ENCODE measurements at regions not wholly inside any gene's neighbourhood (a gene's known extent, or its start where the extent isn't known, plus 50 kb on each side); places are given as distances from the start of the nearest gene placed in this dataset.

DNA sequence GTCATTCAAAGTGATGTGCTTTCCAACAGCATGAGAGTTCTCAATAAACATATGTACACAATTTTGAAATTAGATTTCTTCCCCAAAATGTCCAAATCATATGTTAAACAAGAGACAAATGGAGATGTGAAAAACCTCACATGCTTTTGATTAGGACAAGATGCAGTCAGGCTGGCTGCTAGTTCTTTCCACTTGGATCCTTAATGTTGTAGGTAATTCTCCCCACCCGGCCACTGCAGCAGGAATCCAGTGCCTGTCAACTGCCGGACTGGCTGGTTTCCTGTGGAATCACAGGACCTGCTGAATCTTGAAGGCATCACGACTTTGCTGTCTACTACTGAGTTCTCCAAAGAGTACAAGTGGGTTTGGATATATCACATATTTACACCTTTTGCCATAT, 138.6 kb upstream of the AKR1E2 start:
- no peak overlapping the region for H3K4me3 ChIP-seq (ENCODE audit: low read length)
- no peak overlapping the region for H3K4me2 ChIP-seq (ENCODE audit: low read length)
- H3K9ac ChIP-seq (ENCODE audit: low read depth, low read length): peak overlapping the region; percentile 10
- no peaks in the 10 kb centered on the region for H3K27me3 ChIP-seq (ENCODE audit: control insufficient read depth, insufficient read depth, low read length)
- H3K4me1 ChIP-seq (ENCODE audit: control insufficient read depth, insufficient read depth, low read length): peaks cover 35% of the 10 kb centered on the region
- H3K9me3 ChIP-seq (replicated peaks; ENCODE audit: low read length): no peaks in the 10 kb centered on the region
- H3K36me3 ChIP-seq (ENCODE audit: insufficient read depth, low read length): no peaks in the 10 kb centered on the region

DNA sequence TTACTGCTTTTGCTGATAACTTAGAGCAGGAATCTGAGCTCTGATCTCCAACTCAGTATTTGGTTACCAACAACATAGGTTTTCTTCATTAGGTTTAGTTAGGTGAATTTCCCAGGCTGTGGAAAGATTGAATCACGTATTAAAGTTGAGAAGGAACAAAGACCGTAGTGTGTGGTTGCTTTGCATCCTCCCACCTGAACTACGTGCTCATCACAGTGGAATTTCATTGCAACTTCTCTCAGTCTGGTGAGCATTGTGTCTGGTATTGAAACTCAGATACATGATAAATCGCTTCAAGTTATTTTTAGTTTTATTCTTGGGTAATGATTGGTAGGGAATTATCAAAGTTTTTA, 139.4 kb upstream of the AKR1E2 start:
- peak overlapping the region; percentile 40 for H3K9ac ChIP-seq (ENCODE audit: low read depth, low read length)
- peaks cover 28% of the 10 kb centered on the region for H3K4me1 ChIP-seq (ENCODE audit: control insufficient read depth, insufficient read depth, low read length)
- no peak overlapping the region for H3K4me3 ChIP-seq (ENCODE audit: low read length)

DNA sequence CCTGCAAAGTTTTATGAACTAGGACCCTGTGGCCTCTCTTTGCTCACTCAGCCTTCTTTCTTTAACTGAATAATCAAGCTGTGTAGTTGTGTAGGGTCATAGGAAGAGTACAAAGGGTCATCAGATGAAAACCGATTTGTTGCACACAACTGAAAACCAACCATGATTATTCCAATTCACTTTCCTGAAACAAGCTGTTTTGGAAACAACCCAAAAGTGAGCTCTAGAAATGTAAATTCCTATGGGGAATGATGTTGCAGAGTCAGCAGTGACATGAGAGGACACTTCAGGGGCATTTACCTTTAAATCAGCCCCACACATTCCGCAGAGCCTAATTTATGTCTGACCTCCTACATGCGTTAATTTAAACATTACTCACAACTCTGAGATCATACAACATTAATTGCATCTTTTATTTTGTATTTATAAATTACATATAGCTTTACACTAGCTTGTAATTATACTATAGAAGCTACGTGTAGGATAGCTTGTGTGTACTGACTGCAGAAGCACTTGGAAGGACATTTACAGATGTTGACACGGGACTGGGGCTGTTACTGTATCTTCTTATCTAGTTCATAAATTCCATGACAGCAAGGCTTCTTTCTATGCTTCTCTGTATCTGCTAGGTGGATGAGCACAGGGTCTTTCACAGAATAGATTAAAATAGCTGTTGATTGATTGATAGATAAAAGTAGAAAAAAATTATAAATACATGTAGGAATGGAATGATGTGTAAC, 139.9 kb upstream of the AKR1E2 start:
- Histone ChIP-seq H3K4me1 (ENCODE audit: control insufficient read depth, insufficient read depth, low read length) (peaks cover 22% of the 10 kb centered on the region), H3K9me3 (replicated peaks; ENCODE audit: low read length) (no peaks in the 10 kb centered on the region), H3K27me3 (ENCODE audit: control insufficient read depth, insufficient read depth, low read length) (no peaks in the 10 kb centered on the region), H3K9ac (ENCODE audit: low read depth, low read length) (peak overlapping the region; percentile 40), H3K4me2 (ENCODE audit: low read length) (no peak overlapping the region), H3K4me3 (ENCODE audit: low read length) (no peak overlapping the region), H3K36me3 (ENCODE audit: insufficient read depth, low read length) (no peaks in the 10 kb centered on the region)

More for the DNA sequence above, 139.4 kb upstream of the AKR1E2 start:
- H3K27me3 ChIP-seq (ENCODE audit: control insufficient read depth, insufficient read depth, low read length): no peaks in the 10 kb centered on the region
- no peaks in the 10 kb centered on the region for H3K36me3 ChIP-seq (ENCODE audit: insufficient read depth, low read length)
- no peaks in the 10 kb centered on the region for H3K9me3 ChIP-seq (replicated peaks; ENCODE audit: low read length)
- H3K4me2 ChIP-seq (ENCODE audit: low read length): no peak overlapping the region

DNA sequence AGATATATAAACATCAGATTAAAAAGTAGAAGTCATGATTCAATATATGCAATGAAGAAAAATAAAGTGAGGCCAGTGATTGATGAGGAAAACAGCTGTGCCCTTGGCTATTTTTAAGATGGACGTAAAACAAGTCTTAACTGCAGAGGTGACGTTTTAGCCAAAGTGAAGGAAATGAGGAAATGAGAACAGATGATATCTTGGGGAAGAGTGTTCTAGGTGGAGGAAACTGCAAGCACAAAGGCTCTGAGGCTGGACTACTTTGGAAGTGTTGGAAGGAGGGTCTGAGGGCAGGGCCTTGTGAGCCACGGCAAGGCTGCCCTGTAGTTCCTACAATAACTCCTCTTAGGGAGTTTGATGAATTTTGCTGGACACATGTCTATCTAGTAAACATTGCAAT, 140.5 kb upstream of the AKR1E2 start:
- Histone ChIP-seq H3K27me3 (ENCODE audit: control insufficient read depth, insufficient read depth, low read length) (no peaks in the 10 kb centered on the region), H3K4me1 (ENCODE audit: control insufficient read depth, insufficient read depth, low read length) (peaks cover 22% of the 10 kb centered on the region), H3K4me3 (ENCODE audit: low read length) (no peak overlapping the region), H3K36me3 (ENCODE audit: insufficient read depth, low read length) (no peaks in the 10 kb centered on the region), H3K4me2 (ENCODE audit: low read length) (no peak overlapping the region), H3K9ac (ENCODE audit: low read depth, low read length) (no peak overlapping the region), H3K9me3 (replicated peaks; ENCODE audit: low read length) (no peaks in the 10 kb centered on the region)

DNA sequence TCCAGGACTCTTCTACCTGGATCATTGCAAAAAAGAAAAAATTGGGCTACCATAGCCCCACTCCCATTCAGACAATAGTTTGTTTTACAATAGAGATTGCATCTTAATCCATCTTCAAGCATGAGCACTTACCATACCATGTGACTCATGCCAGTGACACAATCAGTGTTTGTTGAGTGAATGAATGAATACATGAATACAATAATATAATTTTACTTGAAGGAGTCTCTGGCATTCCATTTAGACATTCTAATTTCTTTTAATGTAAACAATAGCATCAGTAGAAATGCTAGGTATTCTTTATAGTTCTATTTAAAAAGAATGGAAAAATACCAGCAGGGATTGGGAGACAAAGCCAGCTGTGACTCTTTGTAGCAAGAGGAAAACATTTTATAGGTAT, 141.6 kb upstream of the AKR1E2 start:
- Histone ChIP-seq H3K4me3 (ENCODE audit: low read length) (no peak overlapping the region), H3K9me3 (replicated peaks; ENCODE audit: low read length) (no peaks in the 10 kb centered on the region), H3K9ac (ENCODE audit: low read depth, low read length) (no peak overlapping the region), H3K4me1 (ENCODE audit: control insufficient read depth, insufficient read depth, low read length) (peaks cover 22% of the 10 kb centered on the region), H3K36me3 (ENCODE audit: insufficient read depth, low read length) (no peaks in the 10 kb centered on the region), H3K27me3 (ENCODE audit: control insufficient read depth, insufficient read depth, low read length) (no peaks in the 10 kb centered on the region), H3K4me2 (ENCODE audit: low read length) (no peak overlapping the region)

DNA sequence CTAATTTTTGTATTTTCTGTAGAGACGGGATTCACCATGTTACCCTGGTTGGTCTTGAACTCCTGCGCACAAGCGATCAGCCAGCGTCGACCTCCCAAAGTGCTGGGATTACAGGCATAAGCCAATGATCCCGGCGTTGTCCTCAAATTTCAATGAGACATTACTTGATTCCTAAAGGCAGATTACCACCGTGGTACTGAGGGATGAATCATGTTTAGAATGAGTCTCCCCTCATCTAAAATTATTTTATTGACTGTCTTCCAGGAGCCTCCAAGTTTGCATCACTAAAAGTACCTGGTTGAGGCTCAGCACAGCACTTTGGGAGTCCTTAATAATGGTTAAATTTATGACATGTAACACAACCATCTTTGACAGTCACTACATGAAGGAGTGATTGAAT, 142.2 kb upstream of the AKR1E2 start:
- Histone ChIP-seq H3K9ac (ENCODE audit: low read depth, low read length) (no peak overlapping the region), H3K36me3 (ENCODE audit: insufficient read depth, low read length) (no peaks in the 10 kb centered on the region), H3K4me2 (ENCODE audit: low read length) (no peak overlapping the region), H3K27me3 (ENCODE audit: control insufficient read depth, insufficient read depth, low read length) (no peaks in the 10 kb centered on the region), H3K4me1 (ENCODE audit: control insufficient read depth, insufficient read depth, low read length) (peaks cover 28% of the 10 kb centered on the region), H3K4me3 (ENCODE audit: low read length) (no peak overlapping the region), H3K9me3 (replicated peaks; ENCODE audit: low read length) (no peaks in the 10 kb centered on the region)

DNA sequence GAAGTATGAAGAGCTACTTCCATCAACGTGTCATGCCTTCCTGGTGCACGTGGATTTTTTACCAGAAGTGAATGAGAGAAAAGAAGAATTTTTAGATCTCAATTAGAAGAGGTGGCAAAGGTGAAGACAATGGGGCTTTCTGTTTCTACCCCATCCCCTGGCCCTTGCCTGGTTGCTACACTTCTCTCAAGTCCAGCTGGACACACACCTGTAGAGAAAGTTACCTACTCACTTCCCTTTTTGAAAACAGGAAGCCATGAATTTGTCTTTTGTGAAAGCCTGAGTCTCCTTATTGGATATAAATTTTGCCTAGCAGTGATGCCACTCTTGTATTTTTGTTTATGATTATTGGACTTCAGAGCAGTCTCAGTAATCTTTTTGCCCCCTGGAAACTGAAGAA, 142.9 kb upstream of the AKR1E2 start:
- Histone ChIP-seq H3K4me1 (ENCODE audit: control insufficient read depth, insufficient read depth, low read length) (peaks cover 35% of the 10 kb centered on the region), H3K4me3 (ENCODE audit: low read length) (no peak overlapping the region), H3K9me3 (replicated peaks; ENCODE audit: low read length) (no peaks in the 10 kb centered on the region), H3K4me2 (ENCODE audit: low read length) (no peak overlapping the region), H3K36me3 (ENCODE audit: insufficient read depth, low read length) (no peaks in the 10 kb centered on the region), H3K9ac (ENCODE audit: low read depth, low read length) (no peak overlapping the region), H3K27me3 (ENCODE audit: control insufficient read depth, insufficient read depth, low read length) (no peaks in the 10 kb centered on the region)

DNA sequence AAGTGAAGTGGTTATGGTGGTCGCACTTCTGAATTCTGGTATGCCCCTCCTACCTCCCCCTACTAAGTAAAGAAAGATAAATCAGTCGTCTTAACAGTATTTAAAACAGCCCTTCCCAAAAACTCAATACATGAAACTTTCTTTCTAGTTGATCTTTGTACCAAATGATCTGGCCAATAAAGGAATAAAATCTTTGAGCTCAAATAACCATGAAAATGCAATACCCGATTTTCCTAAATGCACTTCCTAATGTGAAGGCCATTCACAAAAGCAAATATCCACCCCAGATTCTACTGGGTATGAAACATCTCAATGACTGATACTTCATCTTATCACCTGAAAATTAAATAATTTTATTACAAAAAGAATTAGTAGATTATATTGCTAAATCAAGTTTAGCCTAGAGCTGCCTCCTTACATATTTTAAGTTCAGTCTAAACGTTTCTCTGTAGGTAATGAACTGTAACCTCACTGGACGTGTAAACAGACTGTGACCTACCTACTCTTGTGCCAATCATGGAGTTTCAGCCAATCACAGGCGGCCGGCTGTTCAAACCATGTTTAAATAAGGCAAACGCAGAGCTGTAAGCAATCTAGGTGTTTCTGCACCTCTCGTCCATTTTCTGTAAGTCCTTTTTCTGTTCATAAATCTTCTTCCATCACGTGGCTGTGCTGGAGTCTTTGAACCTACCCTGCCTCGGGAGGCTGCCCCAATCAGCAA, 146.9 kb upstream of the AKR1E2 start:
- no peaks in the 10 kb centered on the region for H3K36me3 ChIP-seq (ENCODE audit: insufficient read depth, low read length)
- peaks cover 33% of the 10 kb centered on the region for H3K4me1 ChIP-seq (ENCODE audit: control insufficient read depth, insufficient read depth, low read length)
- no peaks in the 10 kb centered on the region for H3K9me3 ChIP-seq (replicated peaks; ENCODE audit: low read length)
- no peaks in the 10 kb centered on the region for H3K27me3 ChIP-seq (ENCODE audit: control insufficient read depth, insufficient read depth, low read length)
- H3K4me3 ChIP-seq (ENCODE audit: low read length): no peak overlapping the region
- H3K9ac ChIP-seq (ENCODE audit: low read depth, low read length): peak overlapping the region; percentile 87
- H3K4me2 ChIP-seq (ENCODE audit: low read length): no peak overlapping the region

DNA sequence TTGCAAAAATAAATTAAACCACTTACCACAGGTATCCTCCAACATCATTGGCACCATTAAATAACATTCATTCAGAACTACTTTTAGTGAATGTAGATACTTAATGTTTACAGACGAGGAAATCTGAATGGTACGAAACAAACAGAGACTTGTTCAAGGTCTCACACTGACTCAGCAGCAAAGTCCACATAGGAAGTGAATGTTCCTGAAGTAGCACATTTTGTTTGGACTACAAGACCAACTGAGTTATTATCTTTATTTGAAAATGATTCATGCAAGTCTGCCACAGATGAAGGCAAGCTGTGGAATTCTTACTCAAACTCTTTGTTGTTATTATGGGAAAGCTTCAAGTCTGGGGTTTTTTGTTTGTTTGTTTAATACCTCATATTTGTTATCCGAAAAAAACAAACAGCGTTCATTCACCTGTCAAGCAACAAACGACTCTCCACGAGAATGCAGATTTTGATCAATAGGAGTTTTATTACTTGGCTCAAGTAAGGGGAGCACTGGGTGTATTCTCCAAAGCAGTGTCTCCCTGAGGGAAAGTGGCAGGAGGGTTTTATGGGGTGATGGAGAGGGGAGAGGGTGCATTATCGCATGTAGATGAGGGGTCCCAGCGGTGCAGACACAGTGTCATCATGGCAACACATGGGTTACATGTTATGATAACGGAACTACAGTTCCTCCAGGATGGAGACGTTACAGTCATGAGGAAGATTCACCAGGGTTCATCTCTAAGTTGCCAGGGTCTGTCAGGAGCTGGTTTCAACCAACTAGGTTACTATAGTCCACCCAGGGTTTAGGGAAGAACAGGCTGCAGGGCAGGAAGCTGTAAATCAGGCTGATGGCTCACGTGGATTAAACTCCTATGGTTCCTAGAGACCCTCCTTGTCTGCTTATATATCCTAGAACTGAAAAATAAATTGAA, 147.7 kb upstream of the AKR1E2 start:
- Histone ChIP-seq H3K4me1 (ENCODE audit: control insufficient read depth, insufficient read depth, low read length) (peaks cover 33% of the 10 kb centered on the region), H3K9ac (ENCODE audit: low read depth, low read length) (peak overlapping the region; percentile 87), H3K27me3 (ENCODE audit: control insufficient read depth, insufficient read depth, low read length) (no peaks in the 10 kb centered on the region), H3K36me3 (ENCODE audit: insufficient read depth, low read length) (no peaks in the 10 kb centered on the region), H3K4me3 (ENCODE audit: low read length) (peak overlapping the region; percentile 61), H3K9me3 (replicated peaks; ENCODE audit: low read length) (no peaks in the 10 kb centered on the region), H3K4me2 (ENCODE audit: low read length) (peak overlapping the region; percentile 80)

DNA sequence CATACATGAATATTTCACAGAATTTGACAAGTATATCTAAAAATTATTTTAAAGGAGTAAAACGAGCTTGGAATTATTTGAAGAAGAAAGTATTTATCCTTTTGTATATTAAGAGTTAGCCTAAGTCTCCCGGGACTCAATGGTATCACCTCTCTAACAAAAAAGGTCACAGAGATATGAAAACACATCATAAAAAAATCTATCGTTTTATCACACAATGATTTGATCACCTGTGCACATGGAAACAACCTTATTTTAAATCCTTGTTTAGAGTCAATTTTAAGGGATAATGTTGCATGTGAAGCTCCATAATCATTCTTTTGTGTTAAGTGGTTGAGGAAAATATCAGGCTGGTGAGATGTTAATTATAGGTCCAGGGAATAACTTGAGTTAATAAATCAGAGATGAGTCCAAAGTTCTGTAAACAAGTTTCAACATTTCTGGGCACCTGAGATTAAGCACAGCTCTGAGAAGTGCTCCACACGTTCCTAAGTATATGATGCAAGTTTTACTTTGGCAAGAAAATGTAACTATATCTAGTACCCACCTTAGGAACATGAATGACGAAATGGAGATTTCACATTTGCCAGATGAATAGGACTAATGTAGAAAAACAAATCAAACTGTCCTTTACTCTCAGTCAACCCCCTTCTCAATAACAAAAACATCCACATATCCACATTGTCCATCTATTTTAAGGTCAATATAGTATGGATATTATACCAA, 148.5 kb upstream of the AKR1E2 start:
- Histone ChIP-seq H3K4me3 (ENCODE audit: low read length) (peak overlapping the region; percentile 61), H3K9me3 (replicated peaks; ENCODE audit: low read length) (no peaks in the 10 kb centered on the region)

DNA sequence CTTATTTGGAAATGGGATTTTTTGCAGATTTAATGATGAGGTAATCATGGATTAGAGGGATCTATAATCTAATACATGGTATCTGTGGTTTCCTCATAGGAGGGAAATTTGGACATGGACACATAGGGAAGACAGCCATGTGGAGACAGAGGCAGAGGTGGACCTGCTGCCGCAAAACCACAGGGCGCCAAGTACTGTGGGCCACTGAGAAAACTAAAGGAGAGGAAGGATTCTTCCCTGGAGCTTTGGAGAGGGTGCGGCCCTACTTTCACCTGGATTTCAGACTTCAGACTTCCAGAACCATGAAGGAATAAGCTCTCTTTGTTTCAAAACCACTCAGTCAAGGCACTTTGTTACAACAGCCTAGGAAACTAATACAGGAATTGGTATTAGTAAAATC, 149.4 kb upstream of the AKR1E2 start:
- Histone ChIP-seq H3K4me1 (ENCODE audit: control insufficient read depth, insufficient read depth, low read length) (peaks cover 49% of the 10 kb centered on the region), H3K9me3 (replicated peaks; ENCODE audit: low read length) (no peaks in the 10 kb centered on the region), H3K4me3 (ENCODE audit: low read length) (peak overlapping the region; percentile 5), H3K36me3 (ENCODE audit: insufficient read depth, low read length) (no peaks in the 10 kb centered on the region), H3K4me2 (ENCODE audit: low read length) (peak overlapping the region; percentile 9), H3K9ac (ENCODE audit: low read depth, low read length) (peak overlapping the region; percentile 87), H3K27me3 (ENCODE audit: control insufficient read depth, insufficient read depth, low read length) (no peaks in the 10 kb centered on the region)

More for the DNA sequence above, 148.5 kb upstream of the AKR1E2 start:
- peak overlapping the region; percentile 80 for H3K4me2 ChIP-seq (ENCODE audit: low read length)
- H3K27me3 ChIP-seq (ENCODE audit: control insufficient read depth, insufficient read depth, low read length): no peaks in the 10 kb centered on the region
- no peaks in the 10 kb centered on the region for H3K36me3 ChIP-seq (ENCODE audit: insufficient read depth, low read length)
- H3K4me1 ChIP-seq (ENCODE audit: control insufficient read depth, insufficient read depth, low read length): peaks cover 40% of the 10 kb centered on the region
- peak overlapping the region; percentile 87 for H3K9ac ChIP-seq (ENCODE audit: low read depth, low read length)

All from skeletal muscle satellite cell (primary cell).